ENCODE measurements at regions not wholly inside any gene's neighbourhood (a gene's known extent, or its start where the extent isn't known, plus 50 kb on each side); places are given as distances from the start of the nearest gene placed in this dataset.

DNA sequence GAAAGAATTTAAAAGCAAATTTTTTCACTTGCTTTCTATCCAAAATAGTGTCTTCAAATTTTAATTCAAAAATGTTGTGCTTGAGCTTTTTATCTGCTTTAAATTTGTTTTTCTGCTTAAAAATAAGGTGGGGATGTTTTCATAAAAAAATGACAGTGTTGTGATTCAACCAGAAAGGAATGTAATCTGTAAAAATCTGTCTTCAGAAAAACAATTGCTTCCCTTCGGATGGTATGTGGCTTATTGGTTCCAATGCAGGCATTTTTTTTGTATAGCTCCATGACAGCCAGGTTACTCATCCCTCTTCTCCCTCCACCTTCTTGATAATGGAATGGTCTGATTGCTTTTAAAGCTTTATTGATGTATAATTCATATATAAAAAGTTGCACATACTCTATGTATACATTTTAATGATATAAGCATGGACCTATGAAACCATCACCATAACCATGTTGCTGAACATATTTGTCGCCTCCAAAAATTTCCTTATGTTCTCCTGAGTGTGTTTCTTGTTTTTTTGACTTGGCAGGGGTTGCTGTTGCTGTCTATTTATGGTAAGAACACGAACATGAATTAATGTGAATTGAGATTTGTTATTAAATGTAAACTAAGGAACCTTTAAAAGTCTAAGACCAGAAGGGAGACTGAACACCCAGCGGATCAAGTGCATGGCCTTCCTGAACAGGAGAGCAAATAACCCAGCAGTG is 363.7 kb upstream of the SPHKAP start:
- TF ChIP-seq, protein P1, sequence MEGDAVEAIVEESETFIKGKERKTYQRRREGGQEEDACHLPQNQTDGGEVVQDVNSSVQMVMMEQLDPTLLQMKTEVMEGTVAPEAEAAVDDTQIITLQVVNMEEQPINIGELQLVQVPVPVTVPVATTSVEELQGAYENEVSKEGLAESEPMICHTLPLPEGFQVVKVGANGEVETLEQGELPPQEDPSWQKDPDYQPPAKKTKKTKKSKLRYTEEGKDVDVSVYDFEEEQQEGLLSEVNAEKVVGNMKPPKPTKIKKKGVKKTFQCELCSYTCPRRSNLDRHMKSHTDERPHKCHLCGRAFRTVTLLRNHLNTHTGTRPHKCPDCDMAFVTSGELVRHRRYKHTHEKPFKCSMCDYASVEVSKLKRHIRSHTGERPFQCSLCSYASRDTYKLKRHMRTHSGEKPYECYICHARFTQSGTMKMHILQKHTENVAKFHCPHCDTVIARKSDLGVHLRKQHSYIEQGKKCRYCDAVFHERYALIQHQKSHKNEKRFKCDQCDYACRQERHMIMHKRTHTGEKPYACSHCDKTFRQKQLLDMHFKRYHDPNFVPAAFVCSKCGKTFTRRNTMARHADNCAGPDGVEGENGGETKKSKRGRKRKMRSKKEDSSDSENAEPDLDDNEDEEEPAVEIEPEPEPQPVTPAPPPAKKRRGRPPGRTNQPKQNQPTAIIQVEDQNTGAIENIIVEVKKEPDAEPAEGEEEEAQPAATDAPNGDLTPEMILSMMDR (IDR thresholded peaks at IDR 0.05 in 4 of 5, conservative IDR thresholded peaks at IDR 0.05 in 1 of 5), result no peak
- TF ChIP-seq POLR2A (IDR thresholded peaks at IDR 0.05), result no peak
